Neural progenitor cell (in vitro differentiated cells): ENCODE measurements at regions not wholly inside any gene's neighbourhood (a gene's known extent, or its start where the extent isn't known, plus 50 kb on each side); places are given as distances from the start of the nearest gene placed in this dataset.

ENCODE experiments used
- EZH2 ChIP-seq: fragments of 200-600 bp; sonication (generic); IDR thresholded peaks from 2 replicates; pipeline ENCODE4 v1.6.1; 2017; ENCODE audit warnings: antibody characterized with exemption, mild to moderate bottlenecking, moderate library complexity
- TF ChIP-seq, protein P1 (sequence below): fragments of 200-600 bp; sonication (generic); IDR thresholded peaks from 2 replicates; pipeline ENCODE4 v1.5.1; 2017; ENCODE audit warnings: antibody characterized with exemption, mild to moderate bottlenecking

DNA sequence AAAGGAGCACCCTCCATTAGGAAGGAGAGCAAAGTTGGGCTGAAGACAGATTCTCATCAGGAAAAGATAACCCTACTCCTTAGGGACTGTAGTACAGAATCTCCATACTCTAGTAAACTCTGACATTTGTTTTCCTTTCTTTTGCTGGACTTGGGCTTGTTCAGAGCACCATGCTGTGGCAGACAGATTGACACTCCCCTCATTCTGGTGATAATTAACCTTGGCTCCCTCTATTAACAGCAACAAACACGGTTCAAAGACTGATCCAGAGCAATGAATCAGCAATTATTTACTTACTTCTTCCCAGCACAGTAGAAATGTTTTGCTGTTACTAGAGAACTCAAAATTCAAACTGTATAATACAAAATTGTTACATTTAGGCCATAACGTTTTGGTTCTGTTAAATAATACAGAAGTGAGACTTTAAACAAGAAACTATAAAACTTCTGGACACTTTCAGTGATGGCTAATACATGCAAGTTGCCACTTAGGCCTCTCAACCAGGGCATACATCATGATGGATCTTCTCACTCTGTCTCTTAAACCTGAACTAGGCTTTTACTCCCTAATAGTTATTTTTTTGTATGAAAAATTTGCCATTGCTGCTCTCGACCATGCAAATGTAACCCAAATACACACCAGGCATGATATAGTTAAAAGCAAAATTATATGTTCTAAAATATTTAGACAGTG is 639.0 kb downstream of the IPMK start:
- no peak for TF ChIP-seq EZH2
- TF ChIP-seq, protein P1, sequence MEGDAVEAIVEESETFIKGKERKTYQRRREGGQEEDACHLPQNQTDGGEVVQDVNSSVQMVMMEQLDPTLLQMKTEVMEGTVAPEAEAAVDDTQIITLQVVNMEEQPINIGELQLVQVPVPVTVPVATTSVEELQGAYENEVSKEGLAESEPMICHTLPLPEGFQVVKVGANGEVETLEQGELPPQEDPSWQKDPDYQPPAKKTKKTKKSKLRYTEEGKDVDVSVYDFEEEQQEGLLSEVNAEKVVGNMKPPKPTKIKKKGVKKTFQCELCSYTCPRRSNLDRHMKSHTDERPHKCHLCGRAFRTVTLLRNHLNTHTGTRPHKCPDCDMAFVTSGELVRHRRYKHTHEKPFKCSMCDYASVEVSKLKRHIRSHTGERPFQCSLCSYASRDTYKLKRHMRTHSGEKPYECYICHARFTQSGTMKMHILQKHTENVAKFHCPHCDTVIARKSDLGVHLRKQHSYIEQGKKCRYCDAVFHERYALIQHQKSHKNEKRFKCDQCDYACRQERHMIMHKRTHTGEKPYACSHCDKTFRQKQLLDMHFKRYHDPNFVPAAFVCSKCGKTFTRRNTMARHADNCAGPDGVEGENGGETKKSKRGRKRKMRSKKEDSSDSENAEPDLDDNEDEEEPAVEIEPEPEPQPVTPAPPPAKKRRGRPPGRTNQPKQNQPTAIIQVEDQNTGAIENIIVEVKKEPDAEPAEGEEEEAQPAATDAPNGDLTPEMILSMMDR: no peak
